Superior temporal gyrus (tissue), 1 donor: ENCODE measurements at regions not wholly inside any gene's neighbourhood (a gene's known extent, or its start where the extent isn't known, plus 50 kb on each side); places are given as distances from the start of the nearest gene placed in this dataset.
A peak's percentile ranks its signal among the peaks of the same experiment; 100 is the strongest.

Source experiments
- DNase-seq: peaks from one replicate; pipeline ENCODE4 v3.0.0-alpha.2; 2016; ENCODE audit errors: extremely low spot score

DNA sequence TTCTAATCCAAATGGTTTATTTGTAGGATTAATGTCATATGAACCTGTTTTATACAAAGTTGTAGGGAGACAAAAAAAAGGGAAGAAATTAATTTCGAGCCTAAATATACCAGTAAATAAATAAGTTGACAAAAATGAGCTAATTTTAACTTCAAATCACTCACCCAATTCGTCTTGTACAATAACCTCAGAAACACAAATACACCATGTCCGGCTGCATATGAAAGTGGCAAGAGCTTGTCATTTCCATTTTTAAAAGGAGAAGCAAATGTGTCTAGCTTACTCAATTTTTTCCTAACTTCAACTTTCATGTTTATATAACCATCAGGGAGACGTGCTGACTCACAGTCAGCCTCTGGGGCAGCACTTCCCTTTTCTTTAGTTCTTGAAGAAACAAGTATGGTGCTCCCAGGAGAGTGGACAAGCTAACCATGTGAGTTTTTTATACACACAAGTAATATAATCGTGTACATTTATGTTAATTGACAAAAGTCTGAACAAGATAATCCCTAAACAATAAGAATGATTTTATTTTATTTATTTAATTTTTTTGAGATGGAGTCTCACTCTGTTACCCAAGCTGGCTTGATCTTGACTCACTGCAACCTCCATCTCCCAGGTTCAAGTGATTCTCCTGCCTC lies 55.5 kb upstream of the SGK1 start:
- DNase-seq: peak; percentile 60

- DNase-seq: no peak
Measured at GRCh38 chr6:134372603-134373281, 54.8 kb upstream of the SGK1 start.

DNA sequence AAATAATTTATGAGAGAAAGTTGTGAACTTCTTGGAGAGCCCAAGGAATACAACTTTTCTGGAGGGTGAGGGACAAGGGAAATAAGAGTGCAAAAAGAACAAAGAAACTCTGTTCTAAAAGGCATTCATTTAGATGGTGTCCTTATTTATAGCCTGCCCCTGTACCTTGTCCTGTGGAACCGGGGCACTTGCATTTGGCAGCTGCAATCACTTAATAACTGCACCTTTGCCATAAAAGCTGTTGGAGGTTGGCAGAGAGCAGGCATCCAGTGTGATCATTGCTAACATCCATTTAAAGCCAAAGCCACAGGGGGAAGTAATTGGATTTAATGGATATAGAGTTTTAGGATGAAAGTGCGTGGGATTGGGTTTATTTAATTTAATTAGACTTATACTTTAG lies 50.8 kb upstream of the SGK1 start:
- DNase-seq: no peak
